ENCODE measurements at regions not wholly inside any gene's neighbourhood (a gene's known extent, or its start where the extent isn't known, plus 50 kb on each side); places are given as distances from the start of the nearest gene placed in this dataset.

GRCh38 chr12:77761286-77761685 lies 69.4 kb upstream of the NAV3 start:
- TF ChIP-seq CTCF (IDR thresholded peaks at IDR 0.05; ENCODE audit: low read depth, low read length) = no peak

GRCh38 chr12:77760271-77761025 lies 70.2 kb upstream of the NAV3 start:
- H3K4me3 ChIP-seq (ENCODE audit: low read depth, low read length) = no peak overlapping the region
- no peak for TF ChIP-seq CTCF (IDR thresholded peaks at IDR 0.05; ENCODE audit: low read depth, low read length)

More at GRCh38 chr12:77761286-77761685, 69.4 kb upstream of the NAV3 start:
- H3K4me3 ChIP-seq (ENCODE audit: low read depth, low read length) = no peak overlapping the region

GRCh38 chr12:77754086-77754485 lies 76.6 kb upstream of the NAV3 start:
- no peak for TF ChIP-seq CTCF (IDR thresholded peaks at IDR 0.05; ENCODE audit: low read depth, low read length)
- H3K4me3 ChIP-seq (ENCODE audit: low read depth, low read length) = no peak overlapping the region

- TF ChIP-seq CTCF (IDR thresholded peaks at IDR 0.05; ENCODE audit: low read depth, low read length) = no peak
- no peak overlapping the region for H3K4me3 ChIP-seq (ENCODE audit: low read depth, low read length)
These were observed 78.8 kb upstream of the NAV3 start for GRCh38 chr12:77751939-77752338.

- no peak for TF ChIP-seq CTCF (IDR thresholded peaks at IDR 0.05; ENCODE audit: low read depth, low read length)
- H3K4me3 ChIP-seq (ENCODE audit: low read depth, low read length) = no peak overlapping the region
These were observed 84.6 kb upstream of the NAV3 start for GRCh38 chr12:77746096-77746495.

GRCh38 chr12:77745624-77746023 lies 85.1 kb upstream of the NAV3 start:
- H3K4me3 ChIP-seq (ENCODE audit: low read depth, low read length) = no peak overlapping the region
- TF ChIP-seq CTCF (IDR thresholded peaks at IDR 0.05; ENCODE audit: low read depth, low read length) = no peak

GRCh38 chr12:77742631-77743030 lies 88.1 kb upstream of the NAV3 start:
- no peak for TF ChIP-seq CTCF (IDR thresholded peaks at IDR 0.05; ENCODE audit: low read depth, low read length)
- H3K4me3 ChIP-seq (ENCODE audit: low read depth, low read length) = no peak overlapping the region
